HUES48 (cell line): ENCODE measurements at regions not wholly inside any gene's neighbourhood (a gene's known extent, or its start where the extent isn't known, plus 50 kb on each side); places are given as distances from the start of the nearest gene placed in this dataset.

Experiments used
- H3K27ac ChIP-seq: one replicate; pipeline ENCODE4 v1.7.0; 2013; ENCODE audit warnings: low read depth, low read length, inconsistent platforms
- H3K27me3 ChIP-seq: 2 replicates; pipeline ENCODE4 v1.6.1; 2013; ENCODE audit warnings: mild to moderate bottlenecking, low read length; ENCODE audit not compliant: control insufficient read depth, insufficient read depth
- H3K36me3 ChIP-seq: 2 replicates; pipeline ENCODE4 v1.6.1; 2013; ENCODE audit warnings: low read length; ENCODE audit not compliant: control insufficient read depth, insufficient read depth
- H3K4me1 ChIP-seq: 2 replicates; pipeline ENCODE4 v1.6.1; 2013; ENCODE audit warnings: mild to moderate bottlenecking, low read length; ENCODE audit not compliant: control insufficient read depth, insufficient read depth
- H3K4me3 ChIP-seq: 2 replicates; pipeline ENCODE4 v1.5.1; 2013; ENCODE audit warnings: mild to moderate bottlenecking, low read depth, low read length
- H3K9ac ChIP-seq: 2 replicates; pipeline ENCODE4 v1.6.1; 2013; ENCODE audit warnings: mild to moderate bottlenecking, low read depth, low read length, moderate library complexity
- H3K9me3 ChIP-seq: 2 replicates; pipeline ENCODE4 v1.6.1; 2013; ENCODE audit warnings: low read length; ENCODE audit not compliant: control insufficient read depth, insufficient read depth

DNA sequence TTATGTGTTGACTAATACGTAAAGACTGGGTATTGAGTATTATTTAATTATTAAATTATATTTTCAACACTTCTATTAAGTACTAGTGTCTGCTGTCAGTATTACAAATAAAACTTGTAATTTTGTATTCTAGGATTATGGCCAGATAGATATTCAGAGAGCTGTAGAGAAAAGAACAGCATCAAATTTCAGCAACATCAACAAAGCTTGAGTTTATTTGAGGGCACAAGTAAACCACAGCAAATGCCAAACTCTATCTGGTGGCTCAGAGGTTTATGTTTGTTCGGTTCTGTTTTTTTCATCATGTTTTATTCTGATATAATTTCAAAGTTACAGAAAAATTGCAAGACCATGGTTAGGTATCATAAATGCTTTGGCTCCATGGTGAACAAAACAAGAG, 1530.5 kb downstream of the PCDH18 start:
- Histone ChIP-seq H3K4me1 (no peaks in the 10 kb centered on the region), H3K27ac (no peak overlapping the region), H3K36me3 (no peaks in the 10 kb centered on the region), H3K4me3 (no peak overlapping the region), H3K27me3 (no peaks in the 10 kb centered on the region), H3K9ac (no peak overlapping the region), H3K9me3 (no peaks in the 10 kb centered on the region)

DNA sequence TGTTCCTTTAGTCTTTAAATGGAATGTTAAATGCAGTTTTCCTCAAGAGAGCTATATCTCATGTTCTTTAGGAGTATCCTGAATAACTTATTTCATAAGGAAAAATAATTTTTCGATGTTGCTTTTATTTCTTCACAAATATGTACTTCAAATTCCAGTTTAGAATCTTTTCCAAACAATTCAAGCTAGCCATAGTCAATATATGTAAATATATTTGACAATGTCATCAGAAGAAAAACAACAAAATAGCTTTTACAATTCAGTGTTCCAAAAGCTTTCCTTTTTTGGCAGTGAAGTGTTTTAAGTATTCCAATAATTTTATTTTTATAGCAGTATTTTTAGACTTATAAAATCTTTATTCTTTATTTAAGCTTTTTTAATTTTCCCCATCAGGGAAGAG, 1532.0 kb downstream of the PCDH18 start:
- Histone ChIP-seq H3K36me3 (no peaks in the 10 kb centered on the region), H3K9me3 (no peaks in the 10 kb centered on the region), H3K27me3 (no peaks in the 10 kb centered on the region)

DNA sequence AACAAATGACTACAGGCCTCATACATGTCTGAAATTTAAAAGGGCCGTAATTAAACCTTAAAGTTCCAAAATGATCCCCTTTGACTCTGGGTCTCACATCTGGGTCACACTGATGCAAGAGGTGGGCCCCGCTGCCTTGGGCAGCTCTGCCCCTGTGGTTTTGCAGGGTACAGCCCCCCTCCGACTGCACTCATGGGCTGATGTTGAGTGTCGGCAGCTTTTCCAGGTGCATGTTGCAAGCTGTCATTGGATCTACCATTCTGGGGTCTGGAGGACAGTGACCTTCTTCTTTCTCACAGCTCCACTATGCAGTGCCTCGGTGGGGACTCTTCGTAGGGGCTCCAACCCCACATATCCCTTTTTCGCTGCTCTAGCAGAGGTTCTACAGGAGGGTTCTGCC, 1537.9 kb downstream of the PCDH18 start:
- H3K4me1 ChIP-seq, result peaks cover 5% of the 10 kb centered on the region
- H3K9ac ChIP-seq, result no peak overlapping the region
- H3K36me3 ChIP-seq, result no peaks in the 10 kb centered on the region

More for the DNA sequence above, 1532.0 kb downstream of the PCDH18 start:
- no peaks in the 10 kb centered on the region for H3K4me1 ChIP-seq
- no peak overlapping the region for H3K9ac ChIP-seq
- no peak overlapping the region for H3K4me3 ChIP-seq
- no peak overlapping the region for H3K27ac ChIP-seq

DNA sequence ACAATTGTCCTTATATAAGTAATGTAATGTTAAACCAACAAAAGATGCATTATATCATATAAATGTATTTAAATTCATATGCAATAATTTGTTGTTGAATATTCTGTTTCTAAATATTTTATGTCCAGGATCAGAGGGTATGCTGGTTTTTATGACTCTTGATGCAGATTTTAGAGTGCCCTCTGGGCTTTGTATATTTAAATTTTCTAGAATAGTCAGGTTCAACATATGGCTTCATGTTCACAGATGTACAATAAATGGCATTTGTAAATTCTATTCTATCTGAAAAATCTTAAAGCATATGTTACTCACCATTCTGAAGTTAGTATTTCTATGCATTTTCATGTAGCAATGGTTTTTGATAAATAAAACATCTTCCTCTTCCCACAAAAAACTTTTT, 1555.4 kb downstream of the PCDH18 start:
- Histone ChIP-seq H3K9me3 (no peaks in the 10 kb centered on the region), H3K27ac (no peak overlapping the region), H3K36me3 (no peaks in the 10 kb centered on the region), H3K9ac (no peak overlapping the region), H3K4me3 (no peak overlapping the region), H3K4me1 (no peaks in the 10 kb centered on the region), H3K27me3 (no peaks in the 10 kb centered on the region)

More for the DNA sequence above, 1537.9 kb downstream of the PCDH18 start:
- Histone ChIP-seq H3K4me3 (no peak overlapping the region), H3K27me3 (no peaks in the 10 kb centered on the region), H3K9me3 (no peaks in the 10 kb centered on the region), H3K27ac (no peak overlapping the region)

DNA sequence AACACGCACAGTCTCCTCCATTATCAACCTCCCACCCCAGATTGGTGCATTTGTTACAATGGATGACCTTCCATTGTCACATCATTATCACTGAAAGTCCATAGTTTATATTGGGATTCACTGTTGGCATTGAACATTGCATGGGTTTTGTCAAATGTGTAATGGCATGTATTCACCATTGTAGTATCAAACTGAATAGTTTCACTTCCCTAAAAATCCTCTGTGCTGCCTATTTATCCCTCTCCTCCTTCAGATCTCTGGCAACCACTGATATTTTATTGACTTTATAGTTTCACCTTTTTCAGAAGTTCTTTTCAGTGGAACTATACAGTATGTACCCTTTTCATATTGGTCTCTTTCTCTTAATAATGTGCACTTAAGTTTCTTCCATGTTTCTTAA, 1565.4 kb downstream of the PCDH18 start:
- Histone ChIP-seq H3K4me1 (no peaks in the 10 kb centered on the region), H3K36me3 (no peaks in the 10 kb centered on the region), H3K9me3 (no peaks in the 10 kb centered on the region), H3K4me3 (no peak overlapping the region), H3K27me3 (no peaks in the 10 kb centered on the region), H3K27ac (no peak overlapping the region), H3K9ac (no peak overlapping the region)

DNA sequence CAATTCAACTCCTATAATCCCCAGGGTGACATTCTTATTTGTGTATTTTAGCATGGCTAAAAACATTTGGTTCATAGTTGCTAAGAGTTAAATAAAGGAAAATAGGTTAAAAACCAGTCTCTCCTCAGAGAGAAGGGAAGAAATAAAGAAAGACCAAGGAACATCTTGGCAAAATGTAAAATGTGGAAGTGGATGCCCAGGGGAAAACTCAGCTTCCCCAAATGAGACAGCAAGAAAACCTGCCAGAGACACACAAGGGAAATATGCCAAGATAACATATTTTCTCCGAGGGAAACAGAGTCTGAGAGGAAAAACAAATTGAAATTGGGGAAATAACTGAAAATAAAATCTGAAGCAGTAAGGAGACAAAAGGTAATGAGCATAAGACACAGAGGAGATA, 1569.3 kb downstream of the PCDH18 start:
- Histone ChIP-seq H3K9me3 (no peaks in the 10 kb centered on the region), H3K4me1 (no peaks in the 10 kb centered on the region), H3K27me3 (no peaks in the 10 kb centered on the region), H3K27ac (no peak overlapping the region), H3K9ac (no peak overlapping the region), H3K4me3 (no peak overlapping the region), H3K36me3 (no peaks in the 10 kb centered on the region)

DNA sequence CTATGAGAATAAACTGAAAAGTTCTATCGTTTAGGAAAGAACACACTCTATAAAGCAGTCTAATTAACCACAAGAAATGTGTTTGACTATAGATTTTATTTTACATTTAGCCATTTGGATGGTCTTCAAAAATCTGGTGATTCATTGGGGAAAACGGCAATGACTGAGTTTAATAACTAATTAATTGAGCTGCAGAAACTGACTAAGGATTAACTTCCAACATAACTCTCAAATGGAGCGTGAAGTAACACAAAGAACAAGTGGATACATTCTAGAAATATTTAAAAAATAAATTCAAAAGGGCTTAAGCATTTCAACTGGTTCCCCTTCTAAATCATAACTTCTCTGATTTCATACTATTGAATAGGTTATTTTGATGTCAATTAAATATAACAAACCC, 1582.4 kb downstream of the PCDH18 start:
- H3K27ac ChIP-seq, result no peak overlapping the region
- H3K4me3 ChIP-seq, result no peak overlapping the region
- H3K36me3 ChIP-seq, result no peaks in the 10 kb centered on the region
- no peak overlapping the region for H3K9ac ChIP-seq
- no peaks in the 10 kb centered on the region for H3K27me3 ChIP-seq
- H3K4me1 ChIP-seq, result no peaks in the 10 kb centered on the region
- H3K9me3 ChIP-seq, result peaks cover 6% of the 10 kb centered on the region

DNA sequence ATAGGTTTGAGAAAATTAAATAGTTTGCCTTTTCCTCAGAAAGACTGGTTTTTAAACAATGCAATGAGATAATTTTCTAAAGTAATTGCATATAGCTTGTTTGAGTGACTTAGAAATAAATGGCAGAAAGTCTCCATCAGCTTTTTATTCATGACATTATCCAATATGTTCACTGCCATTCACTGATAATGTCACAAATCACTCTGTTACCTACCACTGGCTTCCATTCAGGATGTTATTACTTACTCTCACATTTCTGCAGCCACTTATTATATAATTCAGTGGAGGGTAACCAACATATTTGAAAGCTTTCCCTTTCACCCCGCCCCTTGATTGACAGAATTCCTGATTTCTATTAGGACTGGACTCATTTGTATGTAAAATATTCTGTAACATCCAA, 1583.5 kb downstream of the PCDH18 start:
- H3K27me3 ChIP-seq, result no peaks in the 10 kb centered on the region
- no peaks in the 10 kb centered on the region for H3K9me3 ChIP-seq
- no peak overlapping the region for H3K4me3 ChIP-seq
- no peaks in the 10 kb centered on the region for H3K36me3 ChIP-seq
- no peaks in the 10 kb centered on the region for H3K4me1 ChIP-seq
- H3K9ac ChIP-seq, result no peak overlapping the region
- no peak overlapping the region for H3K27ac ChIP-seq

DNA sequence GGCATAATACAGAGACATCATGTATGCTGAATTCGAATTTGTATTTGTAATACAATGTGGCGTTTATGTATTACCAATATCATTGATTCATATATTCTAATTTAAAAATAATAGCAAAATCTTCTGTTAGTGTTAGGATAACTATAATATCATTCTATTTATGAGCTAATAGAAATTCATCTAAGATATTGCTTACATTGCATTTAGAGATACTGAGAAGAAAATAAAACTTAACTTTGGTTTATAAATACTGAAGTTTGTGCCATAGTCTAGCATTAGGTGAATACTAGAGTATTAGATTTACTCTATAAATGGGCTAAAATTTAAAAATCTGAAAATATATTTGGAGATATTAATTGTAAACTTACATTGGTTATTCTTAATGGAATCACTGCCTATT, 1590.6 kb downstream of the PCDH18 start:
- no peaks in the 10 kb centered on the region for H3K27me3 ChIP-seq
- no peaks in the 10 kb centered on the region for H3K9me3 ChIP-seq
- H3K4me3 ChIP-seq, result no peak overlapping the region
- H3K36me3 ChIP-seq, result no peaks in the 10 kb centered on the region
- no peak overlapping the region for H3K27ac ChIP-seq
- no peak overlapping the region for H3K9ac ChIP-seq
- no peaks in the 10 kb centered on the region; the same call in 1 of the 2 replicates for H3K4me1 ChIP-seq

DNA sequence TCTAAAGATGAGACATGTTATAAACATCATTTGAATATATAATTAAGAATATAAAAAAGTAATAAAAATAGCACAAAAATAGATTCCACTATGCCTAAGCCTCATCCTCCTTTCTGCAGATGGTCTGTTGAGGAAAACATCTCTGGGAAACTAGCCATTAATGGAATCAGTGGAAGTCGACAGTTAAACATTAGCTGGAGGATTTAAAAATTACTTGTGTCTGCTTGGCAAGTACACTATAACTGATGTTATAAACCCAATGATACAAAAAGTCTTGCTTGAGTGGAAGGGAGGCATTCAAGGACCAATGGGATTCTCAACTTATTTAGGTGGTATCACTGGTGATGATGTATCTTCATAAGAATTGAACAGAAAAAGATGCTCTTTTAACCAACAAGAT, 1598.3 kb downstream of the PCDH18 start:
- no peaks in the 10 kb centered on the region for H3K9me3 ChIP-seq
- H3K36me3 ChIP-seq, result no peaks in the 10 kb centered on the region
- no peaks in the 10 kb centered on the region for H3K27me3 ChIP-seq
- H3K4me3 ChIP-seq, result no peak overlapping the region
- no peaks in the 10 kb centered on the region for H3K4me1 ChIP-seq
- H3K9ac ChIP-seq, result no peak overlapping the region
- H3K27ac ChIP-seq, result no peak overlapping the region

DNA sequence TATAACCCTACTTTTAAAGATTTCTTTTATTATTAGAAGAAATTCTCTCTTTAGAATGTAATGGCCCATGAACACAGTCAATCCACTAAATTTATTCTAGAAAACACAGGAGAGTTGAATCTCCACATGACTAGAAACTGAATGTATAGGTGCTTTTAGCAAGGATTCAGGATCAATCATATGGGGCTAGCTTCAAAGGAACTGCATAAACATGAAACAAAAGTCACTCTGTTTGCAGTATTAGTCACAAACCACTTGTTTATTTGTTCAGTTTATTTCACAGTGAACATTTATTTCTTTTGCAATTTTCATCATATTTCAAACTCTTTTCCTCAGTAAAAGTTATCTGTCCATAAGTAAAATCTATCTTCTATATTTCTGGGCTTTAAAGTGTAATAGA, 1604.6 kb downstream of the PCDH18 start:
- H3K27ac ChIP-seq, result no peak overlapping the region
- no peaks in the 10 kb centered on the region for H3K4me1 ChIP-seq

DNA sequence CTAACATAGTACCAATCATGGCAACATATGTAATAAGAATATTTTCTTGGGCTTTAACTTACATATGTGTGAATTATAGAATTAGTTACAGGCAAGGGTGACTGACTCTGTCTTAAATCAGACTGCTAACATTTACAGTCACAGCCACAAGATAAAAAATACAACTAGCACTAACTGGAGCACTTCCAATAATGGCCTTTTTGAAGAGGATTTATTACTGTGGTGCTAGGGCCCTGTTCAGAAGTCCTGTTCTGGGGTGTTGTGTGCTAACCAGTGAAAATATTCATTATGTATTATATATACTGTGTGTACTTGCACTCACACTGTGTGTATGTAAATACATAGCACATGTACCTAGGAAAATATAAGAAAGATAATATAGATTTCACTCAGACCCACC, 1611.2 kb downstream of the PCDH18 start:
- no peaks in the 10 kb centered on the region for H3K9me3 ChIP-seq
- H3K27me3 ChIP-seq, result no peaks in the 10 kb centered on the region
- H3K27ac ChIP-seq, result no peak overlapping the region
- H3K9ac ChIP-seq, result no peak overlapping the region
- no peak overlapping the region for H3K4me3 ChIP-seq
- H3K4me1 ChIP-seq, result no peaks in the 10 kb centered on the region
- H3K36me3 ChIP-seq, result no peaks in the 10 kb centered on the region

More for the DNA sequence above, 1604.6 kb downstream of the PCDH18 start:
- Histone ChIP-seq H3K27me3 (no peaks in the 10 kb centered on the region), H3K9me3 (no peaks in the 10 kb centered on the region), H3K9ac (no peak overlapping the region), H3K36me3 (no peaks in the 10 kb centered on the region), H3K4me3 (no peak overlapping the region)
